Right renal pelvis (tissue), 4 donors: ENCODE measurements at regions not wholly inside any gene's neighbourhood (a gene's known extent, or its start where the extent isn't known, plus 50 kb on each side); places are given as distances from the start of the nearest gene placed in this dataset.
"Not testable (repeated sequence)": the region's sequence is repeated elsewhere in the genome, so short reads cannot be mapped to it uniquely, and the experiment has no call there.

Experiments used
- DNase-seq, 4 donors: peaks; one replicate each; pipeline ENCODE4 v3.0.0-alpha.2; 2013; ENCODE audit warnings: low read depth in 4 of 4, low spot score in 3 of 4, missing footprints in 1 of 4

GRCh38 chr6:76587271-76587670 is 514.8 kb upstream of the IMPG1 start:
- no peak for DNase-seq

- DNase-seq, result no peak
Observed at GRCh38 chr6:76584121-76584520, 511.7 kb upstream of the IMPG1 start.

- no peak for DNase-seq
Observed at GRCh38 chr6:76578746-76579145, 506.3 kb upstream of the IMPG1 start.

GRCh38 chr6:76574746-76575145 is 502.3 kb upstream of the IMPG1 start:
- DNase-seq, result no peak

GRCh38 chr6:76565932-76566331 is 493.5 kb upstream of the IMPG1 start:
- no peak for DNase-seq

GRCh38 chr6:76562371-76562770 is 489.9 kb upstream of the IMPG1 start:
- DNase-seq, result not testable (repeated sequence)

- DNase-seq, result not testable (repeated sequence)
Observed at GRCh38 chr6:76560851-76561755, 488.6 kb upstream of the IMPG1 start.

- no peak for DNase-seq
Observed at GRCh38 chr6:76553256-76553655, 480.8 kb upstream of the IMPG1 start.

GRCh38 chr6:76552268-76552667 is 479.8 kb upstream of the IMPG1 start:
- no peak for DNase-seq

GRCh38 chr6:76533661-76534060 is 461.2 kb upstream of the IMPG1 start:
- DNase-seq, result no peak

- no peak for DNase-seq
Observed at GRCh38 chr6:76532647-76533046, 460.2 kb upstream of the IMPG1 start.

- no peak for DNase-seq
Observed at GRCh38 chr6:76518443-76518842, 446.0 kb upstream of the IMPG1 start.

- DNase-seq, result no peak
Observed at GRCh38 chr6:76516924-76517323, 444.5 kb upstream of the IMPG1 start.

- no peak for DNase-seq
Observed at GRCh38 chr6:76510489-76510888, 438.0 kb upstream of the IMPG1 start.

- DNase-seq, result no peak
Observed at GRCh38 chr6:76509397-76509796, 436.9 kb upstream of the IMPG1 start.

- DNase-seq, result no peak
Observed at GRCh38 chr6:76506808-76507207, 434.3 kb upstream of the IMPG1 start.

- no peak for DNase-seq
Observed at GRCh38 chr6:76495909-76496308, 423.4 kb upstream of the IMPG1 start.

GRCh38 chr6:76491376-76491775 is 418.9 kb upstream of the IMPG1 start:
- not testable (repeated sequence) for DNase-seq

GRCh38 chr6:76490456-76490855 is 418.0 kb upstream of the IMPG1 start:
- no peak for DNase-seq

- DNase-seq, result no peak
Observed at GRCh38 chr6:76481101-76481500, 408.6 kb upstream of the IMPG1 start.

- DNase-seq, result no peak
Observed at GRCh38 chr6:76472858-76473257, 400.4 kb upstream of the IMPG1 start.

- no peak for DNase-seq
Observed at GRCh38 chr6:76466286-76466685, 393.8 kb upstream of the IMPG1 start.

GRCh38 chr6:76465410-76465809 is 392.9 kb upstream of the IMPG1 start:
- DNase-seq, result no peak
